NAMALWA (cell line): ENCODE measurements at regions not wholly inside any gene's neighbourhood (a gene's known extent, or its start where the extent isn't known, plus 50 kb on each side); places are given as distances from the start of the nearest gene placed in this dataset.

Experiments
- DNase-seq: peaks from one replicate; pipeline ENCODE4 v3.0.0-alpha.2; 2015; ENCODE audit warnings: low spot score

- no peak for DNase-seq
These were observed 1512.0 kb downstream of the SLITRK1 start for GRCh38 chr13:82370316-82370715.

GRCh38 chr13:82364525-82364924 is 1517.7 kb downstream of the SLITRK1 start:
- no peak for DNase-seq

GRCh38 chr13:82358284-82358683 is 1524.0 kb downstream of the SLITRK1 start:
- DNase-seq = no peak

GRCh38 chr13:82356667-82357410 is 1525.4 kb downstream of the SLITRK1 start:
- DNase-seq = no peak

GRCh38 chr13:82344867-82345266 is 1537.4 kb downstream of the SLITRK1 start:
- no peak for DNase-seq

- no peak for DNase-seq
These were observed 1541.2 kb downstream of the SLITRK1 start for GRCh38 chr13:82341116-82341515.

- peak; percentile 68 for DNase-seq
These were observed 1551.8 kb downstream of the SLITRK1 start for GRCh38 chr13:82330499-82330898.

GRCh38 chr13:82323101-82323500 is 1559.2 kb downstream of the SLITRK1 start:
- no peak for DNase-seq

- DNase-seq = no peak
These were observed 1576.7 kb downstream of the SLITRK1 start for GRCh38 chr13:82305588-82305987.

- DNase-seq = no peak
These were observed 1584.2 kb downstream of the SLITRK1 start for GRCh38 chr13:82298106-82298505.

GRCh38 chr13:82294226-82294625 is 1588.0 kb downstream of the SLITRK1 start:
- peak; percentile 10 for DNase-seq

GRCh38 chr13:82292334-82292733 is 1589.9 kb downstream of the SLITRK1 start:
- no peak for DNase-seq

GRCh38 chr13:82291852-82292251 is 1590.4 kb downstream of the SLITRK1 start:
- DNase-seq = no peak

- DNase-seq = no peak
These were observed 1606.6 kb downstream of the SLITRK1 start for GRCh38 chr13:82275644-82276043.

- no peak for DNase-seq
These were observed 1623.0 kb downstream of the SLITRK1 start for GRCh38 chr13:82259284-82259683.

- no peak for DNase-seq
These were observed 1624.3 kb downstream of the SLITRK1 start for GRCh38 chr13:82257790-82258507.

GRCh38 chr13:82248762-82249161 is 1633.5 kb downstream of the SLITRK1 start:
- no peak for DNase-seq

GRCh38 chr13:82245860-82246259 is 1636.4 kb downstream of the SLITRK1 start:
- no peak for DNase-seq

- no peak for DNase-seq
These were observed 1657.5 kb downstream of the SLITRK1 start for GRCh38 chr13:82224806-82225205.

- DNase-seq = no peak
These were observed 1660.7 kb downstream of the SLITRK1 start for GRCh38 chr13:82221621-82222020.

- no peak for DNase-seq
These were observed 1661.6 kb downstream of the SLITRK1 start for GRCh38 chr13:82220641-82221040.

GRCh38 chr13:82216165-82216564 is 1666.1 kb downstream of the SLITRK1 start:
- no peak for DNase-seq

- DNase-seq = no peak
These were observed 1667.9 kb downstream of the SLITRK1 start for GRCh38 chr13:82214341-82214740.

- no peak for DNase-seq
These were observed 1676.0 kb downstream of the SLITRK1 start for GRCh38 chr13:82206241-82206640.
